ENCODE measurements at regions not wholly inside any gene's neighbourhood (a gene's known extent, or its start where the extent isn't known, plus 50 kb on each side); places are given as distances from the start of the nearest gene placed in this dataset.

- H3K27ac ChIP-seq (ENCODE audit: low read depth, low read length) = no peak overlapping the region
- H3K27ac Mint-ChIP-seq = no peak overlapping the region
- no peaks in the 10 kb centered on the region for H3K4me1 Mint-ChIP-seq
- H3K36me3 ChIP-seq (ENCODE audit: control insufficient read depth, insufficient read depth, low read length) = no peaks in the 10 kb centered on the region
- no peak for DNase-seq
- H3K4me1 ChIP-seq (ENCODE audit: control insufficient read depth, insufficient read depth, low read length) = no peaks in the 10 kb centered on the region
- peaks cover 2% of the 10 kb centered on the region for H3K9me3 Mint-ChIP-seq
- peaks cover 17% of the 10 kb centered on the region for H3K36me3 Mint-ChIP-seq (ENCODE audit: low read depth)
- no peak for TF ChIP-seq CTCF (conservative IDR thresholded peaks at IDR 0.05)
- H3K9ac ChIP-seq (ENCODE audit: extremely low read depth, low read length, poor library complexity, severe bottlenecking) = no peak overlapping the region
- H3K9me3 ChIP-seq (ENCODE audit: control insufficient read depth, low read length) = no peaks in the 10 kb centered on the region
- H3K4me3 ChIP-seq (ENCODE audit: low read length) = no peak overlapping the region
- WGBS, 2 experiments (ENCODE audit: insufficient coverage in 1 of 2, insufficient read length in 1 of 2) = 95% methylated on average over 3 of the region's 3 CpGs; no CpG with 5 or more reads in 1 of the 2 experiments
- no peak overlapping the region for H3K4me3 Mint-ChIP-seq
- no peaks in the 10 kb centered on the region for H3K27me3 Mint-ChIP-seq (ENCODE audit: insufficient read depth)
- no peaks in the 10 kb centered on the region for H3K27me3 ChIP-seq (ENCODE audit: control insufficient read depth, insufficient read depth, low read length, poor library complexity, severe bottlenecking)
These were observed 186.5 kb downstream of the NR4A2 start for GRCh38 chr2:156145976-156146375.

GRCh38 chr2:156145469-156145868 lies 187.1 kb downstream of the NR4A2 start:
- Histone ChIP-seq H3K4me1 (ENCODE audit: control insufficient read depth, insufficient read depth, low read length) (no peaks in the 10 kb centered on the region), H3K27ac (ENCODE audit: low read depth, low read length) (no peak overlapping the region), H3K27me3 (ENCODE audit: control insufficient read depth, insufficient read depth, low read length, poor library complexity, severe bottlenecking) (no peaks in the 10 kb centered on the region), H3K9me3 (ENCODE audit: control insufficient read depth, low read length) (no peaks in the 10 kb centered on the region), H3K36me3 (ENCODE audit: control insufficient read depth, insufficient read depth, low read length) (no peaks in the 10 kb centered on the region), H3K4me3 (ENCODE audit: low read length) (no peak overlapping the region), H3K9ac (ENCODE audit: extremely low read depth, low read length, poor library complexity, severe bottlenecking) (no peak overlapping the region)
- Mint-ChIP-seq H3K4me3 (no peak overlapping the region), H3K27me3 (ENCODE audit: insufficient read depth) (no peaks in the 10 kb centered on the region), H3K36me3 (ENCODE audit: low read depth) (peaks cover 12% of the 10 kb centered on the region), H3K27ac (no peak overlapping the region), H3K4me1 (no peaks in the 10 kb centered on the region), H3K9me3 (peaks cover 2% of the 10 kb centered on the region)
- TF ChIP-seq CTCF (conservative IDR thresholded peaks at IDR 0.05) = no peak
- no peak for DNase-seq
- WGBS, 2 experiments (ENCODE audit: insufficient coverage in 1 of 2, insufficient read length in 1 of 2) = 89 to 100% methylated on average over 2 to 3 of the region's 3 CpGs

GRCh38 chr2:156136566-156136965 lies 196.0 kb downstream of the NR4A2 start:
- Histone ChIP-seq H3K4me3 (ENCODE audit: low read length) (no peak overlapping the region), H3K27ac (ENCODE audit: low read depth, low read length) (no peak overlapping the region), H3K27me3 (ENCODE audit: control insufficient read depth, insufficient read depth, low read length, poor library complexity, severe bottlenecking) (no peaks in the 10 kb centered on the region), H3K9me3 (ENCODE audit: control insufficient read depth, low read length) (no peaks in the 10 kb centered on the region), H3K36me3 (ENCODE audit: control insufficient read depth, insufficient read depth, low read length) (no peaks in the 10 kb centered on the region), H3K9ac (ENCODE audit: extremely low read depth, low read length, poor library complexity, severe bottlenecking) (no peak overlapping the region), H3K4me1 (ENCODE audit: control insufficient read depth, insufficient read depth, low read length) (no peaks in the 10 kb centered on the region)
- Mint-ChIP-seq H3K36me3 (ENCODE audit: low read depth) (no peaks in the 10 kb centered on the region), H3K9me3 (no peaks in the 10 kb centered on the region), H3K27ac (no peak overlapping the region), H3K4me3 (no peak overlapping the region), H3K4me1 (peaks cover 3% of the 10 kb centered on the region), H3K27me3 (ENCODE audit: insufficient read depth) (no peaks in the 10 kb centered on the region)
- TF ChIP-seq CTCF (conservative IDR thresholded peaks at IDR 0.05) = no peak
- no peak for DNase-seq
- 80 to 85% methylated on average over 4 of the region's 4 CpGs for WGBS, 2 experiments (ENCODE audit: insufficient coverage in 1 of 2, insufficient read length in 1 of 2)

Data from endodermal cell (in vitro differentiated cells).